ENCODE measurements at regions not wholly inside any gene's neighbourhood (a gene's known extent, or its start where the extent isn't known, plus 50 kb on each side); places are given as distances from the start of the nearest gene placed in this dataset.

DNA sequence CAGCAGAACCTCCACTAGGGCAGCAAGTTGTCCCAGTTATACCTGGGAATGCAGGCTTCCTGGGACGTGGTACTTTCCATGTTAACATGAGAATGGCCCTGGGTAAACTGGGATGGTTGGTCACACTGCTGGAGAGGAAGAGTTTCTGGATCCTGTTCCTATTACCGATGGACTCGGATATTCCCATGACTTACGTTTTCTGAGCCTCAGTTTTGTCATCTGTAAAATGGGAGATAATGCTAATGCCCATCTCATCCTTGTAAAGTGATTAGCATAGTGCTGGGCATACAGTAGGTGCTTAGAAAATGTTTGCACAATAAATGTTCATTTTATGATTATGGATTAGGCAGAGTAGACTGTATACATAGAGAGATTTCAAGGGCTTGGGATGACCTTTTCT, 280.9 kb upstream of the EEF2KMT start:
- H2AFZ ChIP-seq (ENCODE audit: low read length), result no peak overlapping the region
- no peaks in the 10 kb centered on the region for H3K36me3 ChIP-seq (ENCODE audit: insufficient read depth, low read length)
- no peak overlapping the region for H3K27ac ChIP-seq (ENCODE audit: low read depth, low read length, poor library complexity, severe bottlenecking)
- intact Hi-C loops (cut with micrococcal nuclease; ENCODE audit: unreplicated experiment), result no loop called here
- H3K4me1 ChIP-seq (ENCODE audit: insufficient read depth, low read length, poor library complexity, severe bottlenecking), result no peaks in the 10 kb centered on the region
- H3K79me2 ChIP-seq (ENCODE audit: insufficient read depth, low read depth, low read length), result no peaks in the 10 kb centered on the region
- no peaks in the 10 kb centered on the region for H4K20me1 ChIP-seq (ENCODE audit: insufficient read depth, low read length)
- no peaks in the 10 kb centered on the region for H3K9me3 ChIP-seq (ENCODE audit: low read length)
- ChIA-PET CTCF (ENCODE audit: unreplicated experiment) (no interaction called here), POLR2A (no interaction called here)
- no peak overlapping the region for H3K4me2 ChIP-seq (ENCODE audit: low read length)
- DNase-seq (ENCODE audit: low spot score), result no peak
- no peaks in the 10 kb centered on the region for H3K9me2 ChIP-seq (ENCODE audit: insufficient read depth, low read length)
- no peak overlapping the region for H3K4me3 ChIP-seq (ENCODE audit: low read depth, low read length, poor library complexity, severe bottlenecking)
- BruUV-seq (replicated peaks), result no TSS peak
- TF ChIP-seq, protein P1, sequence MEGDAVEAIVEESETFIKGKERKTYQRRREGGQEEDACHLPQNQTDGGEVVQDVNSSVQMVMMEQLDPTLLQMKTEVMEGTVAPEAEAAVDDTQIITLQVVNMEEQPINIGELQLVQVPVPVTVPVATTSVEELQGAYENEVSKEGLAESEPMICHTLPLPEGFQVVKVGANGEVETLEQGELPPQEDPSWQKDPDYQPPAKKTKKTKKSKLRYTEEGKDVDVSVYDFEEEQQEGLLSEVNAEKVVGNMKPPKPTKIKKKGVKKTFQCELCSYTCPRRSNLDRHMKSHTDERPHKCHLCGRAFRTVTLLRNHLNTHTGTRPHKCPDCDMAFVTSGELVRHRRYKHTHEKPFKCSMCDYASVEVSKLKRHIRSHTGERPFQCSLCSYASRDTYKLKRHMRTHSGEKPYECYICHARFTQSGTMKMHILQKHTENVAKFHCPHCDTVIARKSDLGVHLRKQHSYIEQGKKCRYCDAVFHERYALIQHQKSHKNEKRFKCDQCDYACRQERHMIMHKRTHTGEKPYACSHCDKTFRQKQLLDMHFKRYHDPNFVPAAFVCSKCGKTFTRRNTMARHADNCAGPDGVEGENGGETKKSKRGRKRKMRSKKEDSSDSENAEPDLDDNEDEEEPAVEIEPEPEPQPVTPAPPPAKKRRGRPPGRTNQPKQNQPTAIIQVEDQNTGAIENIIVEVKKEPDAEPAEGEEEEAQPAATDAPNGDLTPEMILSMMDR (conservative IDR thresholded peaks at IDR 0.05; ENCODE audit: low read length), result no peak
- no peak for TF ChIP-seq EZH2phosphoT487 (IDR thresholded peaks at IDR 0.05; ENCODE audit: borderline replicate concordance, low read depth, low read length)

DNA sequence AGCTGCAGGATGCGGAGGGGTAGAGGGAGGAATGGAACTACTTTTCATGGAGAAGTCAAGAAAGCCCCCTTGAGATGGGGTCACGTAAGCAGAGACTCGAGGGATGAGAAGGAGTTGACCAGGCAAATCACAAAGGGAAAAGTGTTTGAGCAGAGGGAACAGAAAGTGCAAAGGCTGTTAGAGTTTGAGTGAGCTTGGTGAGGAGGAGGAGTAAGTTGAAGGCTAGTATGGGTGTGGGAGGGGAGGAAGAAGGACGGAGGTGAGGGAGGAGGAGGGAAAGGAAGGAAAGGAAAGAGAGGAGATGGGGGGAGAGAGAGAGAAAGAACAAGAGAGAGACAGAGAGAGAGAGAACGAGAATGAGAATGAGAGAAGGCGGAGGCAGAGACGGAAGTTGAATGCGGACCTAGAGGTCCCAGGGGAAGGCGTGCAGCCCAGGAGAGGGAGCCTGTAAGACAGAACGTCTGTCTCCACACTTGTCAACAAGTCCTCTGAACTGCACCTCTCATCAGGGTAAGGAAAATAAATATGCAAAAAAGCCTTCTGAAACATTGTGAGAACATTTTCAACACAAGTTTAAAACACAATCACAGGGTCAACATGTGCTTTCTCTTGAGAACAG, 279.8 kb upstream of the EEF2KMT start:
- POLR2A ChIA-PET, result no interaction called here

DNA sequence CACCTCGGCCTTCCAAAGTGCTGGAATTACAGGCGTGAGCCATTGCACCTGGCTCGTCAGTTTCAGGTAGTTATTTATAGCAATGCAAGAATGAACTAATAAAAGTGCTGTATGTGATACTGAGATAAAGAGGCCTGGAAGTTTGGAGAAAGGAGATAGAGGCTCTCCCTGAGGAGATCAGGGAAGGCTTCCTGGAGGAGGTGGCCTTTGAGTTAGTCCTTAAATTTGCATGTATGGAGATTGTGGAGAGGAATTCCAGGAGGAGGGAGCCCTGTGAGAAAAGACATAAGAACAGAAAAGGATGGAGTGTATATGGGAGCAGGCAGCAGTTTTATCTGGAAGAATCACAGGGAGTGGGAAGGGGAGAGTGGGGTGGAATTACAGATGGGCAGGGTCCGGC, 276.6 kb upstream of the EEF2KMT start:
- CTCF ChIA-PET (ENCODE audit: unreplicated experiment), result no interaction called here
- BruUV-seq (replicated peaks), result no TSS peak

More for the DNA sequence above, 279.8 kb upstream of the EEF2KMT start:
- H3K36me3 ChIP-seq (ENCODE audit: insufficient read depth, low read length), result no peaks in the 10 kb centered on the region
- no peak overlapping the region for H3K4me3 ChIP-seq (ENCODE audit: low read depth, low read length, poor library complexity, severe bottlenecking)
- no peaks in the 10 kb centered on the region for H3K79me2 ChIP-seq (ENCODE audit: insufficient read depth, low read depth, low read length)
- H3K9me3 ChIP-seq (ENCODE audit: low read length), result no peaks in the 10 kb centered on the region
- H2AFZ ChIP-seq (ENCODE audit: low read length), result no peak overlapping the region
- no peak overlapping the region for H3K27ac ChIP-seq (ENCODE audit: low read depth, low read length, poor library complexity, severe bottlenecking)
- no peaks in the 10 kb centered on the region for H4K20me1 ChIP-seq (ENCODE audit: insufficient read depth, low read length)
- CTCF ChIA-PET (ENCODE audit: unreplicated experiment), result no interaction called here
- H3K4me2 ChIP-seq (ENCODE audit: low read length), result no peak overlapping the region
- no peaks in the 10 kb centered on the region for H3K4me1 ChIP-seq (ENCODE audit: insufficient read depth, low read length, poor library complexity, severe bottlenecking)
- H3K9me2 ChIP-seq (ENCODE audit: insufficient read depth, low read length), result no peaks in the 10 kb centered on the region
- no peak for DNase-seq (ENCODE audit: low spot score)
- intact Hi-C loops (cut with micrococcal nuclease; ENCODE audit: unreplicated experiment), result no loop called here
- TF ChIP-seq, protein P1 (conservative IDR thresholded peaks at IDR 0.05; ENCODE audit: low read length), result no peak
- TF ChIP-seq EZH2phosphoT487 (IDR thresholded peaks at IDR 0.05; ENCODE audit: borderline replicate concordance, low read depth, low read length), result no peak
- no TSS peak for BruUV-seq (replicated peaks)

More for the DNA sequence above, 276.6 kb upstream of the EEF2KMT start:
- POLR2A ChIA-PET, result no interaction called here
- Histone ChIP-seq H3K79me2 (ENCODE audit: insufficient read depth, low read depth, low read length) (no peaks in the 10 kb centered on the region), H2AFZ (ENCODE audit: low read length) (no peak overlapping the region), H4K20me1 (ENCODE audit: insufficient read depth, low read length) (no peaks in the 10 kb centered on the region), H3K4me1 (ENCODE audit: insufficient read depth, low read length, poor library complexity, severe bottlenecking) (no peaks in the 10 kb centered on the region), H3K36me3 (ENCODE audit: insufficient read depth, low read length) (no peaks in the 10 kb centered on the region), H3K4me3 (ENCODE audit: low read depth, low read length, poor library complexity, severe bottlenecking) (no peak overlapping the region), H3K9me3 (ENCODE audit: low read length) (no peaks in the 10 kb centered on the region), H3K9me2 (ENCODE audit: insufficient read depth, low read length) (no peaks in the 10 kb centered on the region), H3K4me2 (ENCODE audit: low read length) (no peak overlapping the region), H3K27ac (ENCODE audit: low read depth, low read length, poor library complexity, severe bottlenecking) (no peak overlapping the region)
- intact Hi-C loops (cut with micrococcal nuclease; ENCODE audit: unreplicated experiment), result no loop called here
- TF ChIP-seq, protein P1 (conservative IDR thresholded peaks at IDR 0.05; ENCODE audit: low read length), result no peak
- TF ChIP-seq EZH2phosphoT487 (IDR thresholded peaks at IDR 0.05; ENCODE audit: borderline replicate concordance, low read depth, low read length), result no peak
- DNase-seq (ENCODE audit: low spot score), result no peak
